GM12878 (cell line): ENCODE measurements at regions not wholly inside any gene's neighbourhood (a gene's known extent, or its start where the extent isn't known, plus 50 kb on each side); places are given as distances from the start of the nearest gene placed in this dataset.

Experiments used
- ATAC-seq: fragments of 200-7000 bp; cut with Tn5 transposase; 3 replicates; pipeline ENCODE4 v1.9.1; 2020; ENCODE audit warnings: mild to moderate bottlenecking, moderate library complexity
- BruUV-seq: library from RNA; stranded (reverse); fragments of 400-500 nt; replicated peaks from 2 replicates; lab custom pipeline; 2021; lab: Mats Ljungman, UMichigan
- CTCF ChIA-PET: fragments of 300-600 bp; sonication (Branson Sonifier 250); formaldehyde crosslinking; extraction: SDS; loops from one replicate; lab custom pipeline; 2021; ENCODE audit warnings: inconsistent platforms; lab: Yijun Ruan, JAX
- POLR2A ChIA-PET: fragments of 350-600 bp; formaldehyde crosslinking; extraction: SDS; loops from one replicate; lab custom pipeline; 2021; ENCODE audit warnings: inconsistent platforms; lab: Charles Lee
- RAD21 ChIA-PET: fragments of 300-600 bp; sonication (Branson Sonifier 250); formaldehyde crosslinking; loops from one replicate; lab custom pipeline; 2023; ENCODE audit warnings: antibody characterized with exemption; ENCODE audit not compliant: unreplicated experiment; lab: Charles Lee
- SMC1A ChIA-PET: fragments of 300-600 bp; sonication (Branson Sonifier 250); formaldehyde crosslinking; loops from one replicate; lab custom pipeline; 2023; ENCODE audit not compliant: unreplicated experiment, uncharacterized antibody; lab: Charles Lee
- DNase-seq: peaks from one replicate; pipeline ENCODE4 v3.0.0-alpha.2; 2011; ENCODE audit warnings: low read depth, low spot score
- FAIRE-seq: peaks from 3 replicates; lab custom pipeline; 2011; peaks lifted over from hg19 to GRCh38; lab: Jason Lieb, UNC
- H2AFZ ChIP-seq: 2 replicates; pipeline ENCODE4 v1.6.0; 2011; ENCODE audit warnings: low read depth, low read length, control low read depth; ENCODE audit not compliant: control insufficient read depth
- H3K27ac ChIP-seq: 2 replicates; pipeline ENCODE4 v1.5.1; 2011; ENCODE audit warnings: control low read depth; ENCODE audit not compliant: control insufficient read depth, insufficient read depth
- H3K27me3 ChIP-seq, 2 experiments: replicated peaks in 1 of 2; 2 replicates each; pipeline versions ENCODE4 v1.6.0 to v1.6.1; 2011; ENCODE audit warnings: low read length in 1 of 2; ENCODE audit not compliant: control insufficient read depth in 2 of 2, insufficient read depth in 2 of 2
- H3K36me3 ChIP-seq, 2 experiments: 2 replicates each; pipeline ENCODE4 v1.5.1; 2011; ENCODE audit warnings: low read length in 1 of 2; ENCODE audit not compliant: control insufficient read depth in 2 of 2, insufficient read depth in 2 of 2
- H3K4me1 ChIP-seq: 2 replicates; pipeline ENCODE4 v1.6.1; 2011; ENCODE audit warnings: mild to moderate bottlenecking, low read length, moderate library complexity, mixed read lengths; ENCODE audit not compliant: control insufficient read depth, insufficient read depth
- H3K4me2 ChIP-seq: 2 replicates; pipeline ENCODE4 v1.6.0; 2011; ENCODE audit warnings: control low read depth; ENCODE audit not compliant: control insufficient read depth, insufficient read depth
- H3K4me3 ChIP-seq: fragments of 200-600 bp; sonication (generic); 2 replicates; pipeline ENCODE4 v1.5.1; 2016
- H3K79me2 ChIP-seq: 2 replicates; pipeline ENCODE4 v1.6.0; 2011; ENCODE audit warnings: low read length; ENCODE audit not compliant: control insufficient read depth, insufficient read depth
- H3K9ac ChIP-seq: 2 replicates; pipeline ENCODE4 v1.8.0; 2011; ENCODE audit warnings: low read length, control low read depth, mixed read lengths; ENCODE audit not compliant: control insufficient read depth, insufficient read depth
- H3K9me3 ChIP-seq: replicated peaks from 3 replicates; pipeline ENCODE4 v1.5.1; 2011; ENCODE audit warnings: mild to moderate bottlenecking, low read length; ENCODE audit not compliant: control insufficient read depth, insufficient read depth
- H4K20me1 ChIP-seq: 2 replicates; pipeline ENCODE4 v1.6.0; 2011; ENCODE audit not compliant: control insufficient read depth, insufficient read depth
- ATF2 ChIP-seq: IDR thresholded peaks from 2 replicates; pipeline ENCODE4 v1.6.1; 2012; ENCODE audit warnings: low read length, inconsistent platforms
- E2F4 ChIP-seq: IDR thresholded peaks from 2 replicates; pipeline ENCODE4 v1.6.1; 2012; ENCODE audit warnings: low read depth, low read length, improper control_type of control experiment
- E2F8 ChIP-seq: fragments of 450-650 bp; IDR thresholded peaks from 2 replicates; pipeline ENCODE4 v1.6.1; 2018; ENCODE audit warnings: mild to moderate bottlenecking, low read depth, moderate library complexity; ENCODE audit not compliant: partially characterized antibody
- EED ChIP-seq: sonication (generic); IDR thresholded peaks from 2 replicates; pipeline ENCODE4 v1.6.1; 2016; ENCODE audit warnings: antibody characterized with exemption, low read depth
- ELK1 ChIP-seq: IDR thresholded peaks from 2 replicates; pipeline ENCODE4 v1.6.1; 2012; ENCODE audit warnings: low read depth, low read length, improper control_type of control experiment
- IRF5 ChIP-seq: fragments of 450-650 bp; IDR thresholded peaks from 2 replicates; pipeline ENCODE4 v1.6.1; 2017; ENCODE audit warnings: borderline replicate concordance
- NBN ChIP-seq: fragments of 450-650 bp; IDR thresholded peaks from 2 replicates; pipeline ENCODE4 v1.6.1; 2016
- NFXL1 ChIP-seq: fragments of 450-650 bp; IDR thresholded peaks from 2 replicates; pipeline ENCODE4 v1.6.1; 2017; ENCODE audit warnings: antibody characterized with exemption, mild to moderate bottlenecking, borderline replicate concordance
- NFYB ChIP-seq: IDR thresholded peaks from 2 replicates; pipeline ENCODE4 v1.6.1; 2011; ENCODE audit warnings: low read depth, mild to moderate bottlenecking, low read length, improper control_type of control experiment, moderate library complexity; ENCODE audit not compliant: insufficient read depth
- NKRF ChIP-seq: fragments of 450-650 bp; conservative IDR thresholded peaks from 2 replicates; pipeline ENCODE4 v1.6.1; 2017; ENCODE audit warnings: mild to moderate bottlenecking, moderate library complexity
- SRF ChIP-seq, 2 experiments: IDR thresholded peaks; 2 replicates each; pipeline ENCODE4 v1.6.1; 2011; ENCODE audit warnings: low read depth in 2 of 2, low read length in 2 of 2, mild to moderate bottlenecking in 1 of 2, moderate library complexity in 1 of 2
- STAT1 ChIP-seq: fragments of 450-650 bp; conservative IDR thresholded peaks from 2 replicates; pipeline ENCODE4 v1.6.1; 2014; ENCODE audit warnings: antibody characterized with exemption, mild to moderate bottlenecking
- TARDBP ChIP-seq: IDR thresholded peaks from 2 replicates; pipeline ENCODE4 v1.6.1; 2016; ENCODE audit warnings: borderline replicate concordance
- USF2 ChIP-seq: IDR thresholded peaks from 2 replicates; pipeline ENCODE4 v1.6.1; 2011; ENCODE audit warnings: low read depth, low read length, improper control_type of control experiment, borderline replicate concordance
- WGBS: methylation state at CpG from one replicate; pipeline ENCODE4 v1.1.6; 2016; ENCODE audit warnings: low lambda C conversion rate; ENCODE audit not compliant: insufficient replicate concordance, insufficient coverage; ENCODE audit errors: missing lambda C conversion rate; 5-methylcytosine and 5-hydroxymethylcytosine counted together
- in situ Hi-C: fragments of 300-500 bp; cut with MboI; formaldehyde crosslinking; loops from 9 replicates; pipeline ENCODE4 v1.14.3; 2018; ENCODE audit warnings: mixed read lengths
- intact Hi-C: fragments of 100-400 bp; cut with micrococcal nuclease; formaldehyde crosslinking; loops from one replicate; pipeline ENCODE4 v1.14.2; 2022; ENCODE audit not compliant: unreplicated experiment

GRCh38 chr12:7583471-7583870 lies 79.9 kb upstream of the CD163 start:
- ChIA-PET POLR2A (no interaction called here), SMC1A (interaction anchor here (0.6 kb wide), 1 partner anchor 80 kb away, joined by 4 read pairs; no protein-coding TSS in a partner anchor), CTCF (no interaction called here), RAD21 (no interaction called here)
- H2AFZ ChIP-seq, result no peak overlapping the region
- H3K9me3 ChIP-seq, result no peaks in the 10 kb centered on the region; the same call in 2 of the 3 replicates
- H3K4me2 ChIP-seq, result no peak overlapping the region
- FAIRE-seq, result no peak
- no peaks in the 10 kb centered on the region for H3K27me3 ChIP-seq
- no peak for ATAC-seq
- no peak overlapping the region for H3K4me3 ChIP-seq
- H3K36me3 ChIP-seq, result no peaks in the 10 kb centered on the region
- no peak overlapping the region for H3K9ac ChIP-seq
- no TSS peak for BruUV-seq
- no peak overlapping the region for H3K27ac ChIP-seq
- H3K79me2 ChIP-seq, result no peaks in the 10 kb centered on the region
- H3K4me1 ChIP-seq, result no peaks in the 10 kb centered on the region
- H4K20me1 ChIP-seq, result no peaks in the 10 kb centered on the region
- intact Hi-C loops, result no loop called here
- 12% methylated on average over 6 of the region's 6 CpGs for WGBS
- in situ Hi-C loops, result no loop called here
- no peak for DNase-seq
- TF ChIP-seq NFYB (no peak), E2F8 (no peak), ATF2 (no peak), IRF5 (no peak), NFXL1 (no peak), USF2 (no peak), TARDBP (no peak), NKRF (no peak), ELK1 (no peak), STAT1 (no peak), SRF (IDR thresholded peaks at IDR 0.05; ENCODE audit: low read depth in 2 of 2, low read length in 2 of 2) (no peak), NBN (no peak), EED (no peak), E2F4 (no peak)
